Stimulated activated CD4-positive, alpha-beta T cell treated with anti-CD3 and anti-CD28 coated beads, Interleukin-4, amount 100 ng/mL, for 24 hours (primary cell): ENCODE measurements at regions not wholly inside any gene's neighbourhood (a gene's known extent, or its start where the extent isn't known, plus 50 kb on each side); places are given as distances from the start of the nearest gene placed in this dataset.

Experiments used
- DNase-seq: peaks from one replicate; pipeline ENCODE4 v3.0.0-alpha.2; 2020

DNA sequence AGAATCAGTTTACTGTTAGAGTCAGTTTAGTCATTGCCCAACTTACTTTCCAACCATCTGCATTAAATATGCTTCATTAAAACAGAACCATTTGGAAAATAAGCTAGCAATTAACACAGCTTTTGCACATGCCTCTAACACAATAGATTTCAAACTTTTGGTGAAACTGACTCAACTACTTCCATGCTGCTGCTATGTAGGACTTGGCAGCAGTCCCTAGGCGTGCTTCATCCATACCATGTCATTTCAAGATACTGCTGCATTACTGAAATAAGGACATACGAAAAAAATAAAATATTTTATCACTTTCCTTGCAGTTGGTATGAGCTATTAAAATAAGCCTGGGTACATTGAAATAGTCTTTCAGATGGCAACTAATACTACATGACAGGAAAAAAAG is 65.5 kb upstream of the SOX6 start:
- DNase-seq, result no peak

DNA sequence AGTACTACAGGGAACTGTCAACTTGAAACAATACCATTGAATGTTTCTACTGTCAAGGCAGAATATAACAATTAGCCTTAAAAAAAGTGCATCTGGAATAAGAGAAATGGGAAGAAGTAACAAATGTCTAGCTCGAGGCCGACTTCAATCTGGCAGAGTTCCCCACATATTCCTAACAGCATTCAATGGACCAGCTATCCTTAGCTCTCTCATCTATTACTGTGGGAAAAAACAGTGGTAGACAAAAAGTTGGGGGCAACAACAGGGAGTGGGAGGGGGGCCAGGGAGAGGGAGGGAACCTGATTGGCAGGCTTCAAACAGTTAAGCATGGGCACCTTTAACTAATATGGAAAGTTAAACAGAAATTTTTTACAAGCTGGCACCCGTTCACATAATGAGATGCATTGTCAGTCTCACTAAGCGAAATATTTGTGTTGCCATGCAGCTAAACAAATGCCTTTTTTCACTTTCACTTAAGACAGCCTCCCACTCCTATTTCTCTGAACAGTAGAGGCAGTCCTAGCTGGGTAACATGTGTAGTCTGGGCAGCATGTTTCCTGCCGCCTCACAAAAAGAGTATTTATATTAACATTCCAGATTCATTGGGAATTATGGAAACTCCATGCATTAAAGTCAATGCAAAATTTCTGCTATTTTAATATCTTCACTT is 62.2 kb upstream of the SOX6 start:
- no peak for DNase-seq

DNA sequence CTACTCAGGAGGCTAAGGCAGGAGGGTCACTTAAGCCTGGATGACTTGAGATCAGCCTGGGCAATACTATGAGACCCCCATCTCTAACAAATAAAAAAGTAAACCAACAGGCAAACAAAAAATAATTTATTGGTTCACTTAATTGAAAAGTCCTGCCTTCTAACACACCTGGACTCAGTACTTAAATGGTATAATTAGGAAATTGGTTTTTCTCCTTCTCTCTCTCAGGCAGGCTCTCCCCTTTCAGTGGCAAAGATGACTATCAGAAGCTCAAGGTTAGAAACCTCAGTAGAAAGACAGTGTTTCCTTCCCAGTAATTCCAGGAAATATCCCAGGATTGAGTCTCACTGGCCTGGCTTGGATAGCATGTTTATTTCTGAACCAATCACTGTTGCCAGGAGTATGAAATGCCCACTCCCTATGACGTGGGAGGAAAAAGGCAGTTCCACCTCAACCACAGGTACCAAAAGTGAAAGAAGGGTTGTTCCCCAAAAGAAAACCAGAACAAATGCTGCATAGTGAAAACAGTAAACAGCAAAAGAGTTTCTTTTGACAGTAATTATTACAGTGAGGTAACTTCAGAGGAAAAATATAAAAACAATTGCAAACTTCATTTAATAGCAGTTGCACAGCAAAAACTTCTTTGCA is 56.3 kb upstream of the SOX6 start:
- DNase-seq, result no peak

DNA sequence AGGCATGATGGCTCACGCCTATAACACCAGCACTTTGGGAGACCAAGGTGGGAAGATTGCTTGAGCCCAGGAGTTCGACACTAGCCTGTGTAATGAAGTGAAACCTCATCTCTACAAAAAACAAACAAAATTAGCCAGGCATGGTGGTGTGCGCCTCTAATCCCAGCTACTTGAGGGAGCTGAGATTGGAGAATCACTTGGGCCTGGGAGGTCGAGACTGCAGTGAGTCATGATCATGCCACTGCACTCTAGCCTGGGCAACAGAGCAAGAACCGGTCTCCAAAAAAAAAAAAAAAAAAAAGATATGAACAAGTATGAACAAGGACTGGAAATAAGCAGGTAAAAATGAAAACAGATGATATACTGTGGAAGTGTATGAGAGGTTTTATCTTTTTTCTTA is 54.1 kb upstream of the SOX6 start:
- DNase-seq, result no peak

DNA sequence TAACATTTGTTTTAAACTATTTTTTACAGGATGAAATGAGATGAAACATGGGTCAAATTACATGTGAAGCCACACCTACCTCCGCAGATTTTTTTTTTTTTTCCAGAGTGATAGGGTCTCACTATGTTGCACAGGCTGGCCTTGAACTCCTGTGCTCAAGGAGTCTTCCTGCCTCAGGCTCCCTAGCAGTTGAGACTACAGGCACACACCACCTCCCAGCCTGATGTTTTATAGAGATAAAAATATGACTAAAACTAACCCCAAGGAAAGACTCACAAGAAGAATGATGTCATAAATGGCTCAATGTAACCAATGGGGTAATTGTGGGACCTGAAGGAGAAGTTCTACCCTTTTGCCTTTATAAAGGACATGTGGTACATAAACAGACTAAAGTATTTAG is 52.3 kb upstream of the SOX6 start:
- DNase-seq, result no peak

DNA sequence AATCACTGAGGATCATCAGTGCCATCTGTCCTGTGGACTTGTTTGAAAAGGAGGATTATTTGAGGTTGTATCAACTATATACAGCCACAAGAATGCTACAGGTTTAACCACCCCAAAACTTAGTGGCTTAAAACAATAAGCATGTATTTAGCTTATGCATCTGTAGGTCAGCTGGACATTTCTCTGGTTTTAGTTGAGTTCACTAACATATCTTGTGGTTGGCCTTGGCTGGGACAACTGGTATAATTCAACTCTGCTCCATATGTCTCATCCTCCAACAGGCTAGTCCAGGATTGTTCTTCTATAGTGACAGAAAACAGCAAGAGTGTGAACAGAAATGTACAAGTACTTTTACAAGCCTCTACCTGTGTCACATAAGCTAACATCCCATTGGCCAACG is 49.9 kb upstream of the SOX6 start:
- DNase-seq, result no peak
